ENCODE measurements at regions not wholly inside any gene's neighbourhood (a gene's known extent, or its start where the extent isn't known, plus 50 kb on each side); places are given as distances from the start of the nearest gene placed in this dataset.
"Not testable (repeated sequence)": the region's sequence is repeated elsewhere in the genome, so short reads cannot be mapped to it uniquely, and the experiment has no call there.

GRCh38 chr12:46538976-46539375 lies 166.4 kb upstream of the SLC38A2 start:
- H3K9me3 ChIP-seq, result no peaks in the 10 kb centered on the region
- TF ChIP-seq CTCF (IDR thresholded peaks at IDR 0.05), result no peak
- H3K27ac ChIP-seq, result no peak overlapping the region
- ATAC-seq (ENCODE audit: insufficient number of reproducible peaks, low FRiP score, low read depth) (no peak), DNase-seq (ENCODE audit: low spot score) (no peak)
- H3K27me3 ChIP-seq (replicated peaks; ENCODE audit: insufficient read depth), result no peaks in the 10 kb centered on the region
- no peaks in the 10 kb centered on the region for H3K36me3 ChIP-seq
- peaks cover 0 to 7% of the 10 kb centered on the region in 2 donors for H3K4me1 ChIP-seq (ENCODE audit: control insufficient read depth in 1 of 2, low read depth in 2 of 2)
- no peak overlapping the region for H3K4me3 ChIP-seq

GRCh38 chr12:46537387-46537955 lies 164.9 kb upstream of the SLC38A2 start:
- no peak for TF ChIP-seq CTCF (IDR thresholded peaks at IDR 0.05)
- Histone ChIP-seq H3K4me1 (ENCODE audit: control insufficient read depth in 1 of 2, low read depth in 2 of 2) (peaks cover 0 to 14% of the 10 kb centered on the region in 2 donors), H3K4me3 (no peak overlapping the region)

GRCh38 chr12:46536316-46536715 lies 163.7 kb upstream of the SLC38A2 start:
- H3K4me3 ChIP-seq; H3K36me3 ChIP-seq; ATAC-seq (ENCODE audit: insufficient number of reproducible peaks, low FRiP score, low read depth); H3K27ac ChIP-seq; DNase-seq (ENCODE audit: low spot score); H3K27me3 ChIP-seq (replicated peaks; ENCODE audit: insufficient read depth); H3K9me3 ChIP-seq: not testable (repeated sequence)
- peaks cover 0 to 14% of the 10 kb centered on the region in 2 donors for H3K4me1 ChIP-seq (ENCODE audit: control insufficient read depth in 1 of 2, low read depth in 2 of 2)

More at GRCh38 chr12:46537387-46537955, 164.9 kb upstream of the SLC38A2 start:
- Histone ChIP-seq H3K9me3 (no peaks in the 10 kb centered on the region), H3K36me3 (no peaks in the 10 kb centered on the region), H3K27me3 (replicated peaks; ENCODE audit: insufficient read depth) (no peaks in the 10 kb centered on the region), H3K27ac (no peak overlapping the region)
- ATAC-seq (ENCODE audit: insufficient number of reproducible peaks, low FRiP score, low read depth) (no peak), DNase-seq (ENCODE audit: low spot score) (no peak)

- no peak for DNase-seq (ENCODE audit: low spot score)
- H3K27ac ChIP-seq, result no peak overlapping the region
- no peak overlapping the region for H3K4me3 ChIP-seq
- peaks cover 0 to 14% of the 10 kb centered on the region in 2 donors for H3K4me1 ChIP-seq (ENCODE audit: control insufficient read depth in 1 of 2, low read depth in 2 of 2)
- no peak for ATAC-seq (ENCODE audit: insufficient number of reproducible peaks, low FRiP score, low read depth)
- no peaks in the 10 kb centered on the region for H3K27me3 ChIP-seq (replicated peaks; ENCODE audit: insufficient read depth)
- H3K36me3 ChIP-seq, result no peaks in the 10 kb centered on the region
- no peaks in the 10 kb centered on the region for H3K9me3 ChIP-seq
- TF ChIP-seq CTCF (IDR thresholded peaks at IDR 0.05), result no peak
Observed at GRCh38 chr12:46535907-46536306, 163.3 kb upstream of the SLC38A2 start.

- Histone ChIP-seq H3K9me3 (no peaks in the 10 kb centered on the region), H3K27ac (no peak overlapping the region), H3K4me3 (no peak overlapping the region), H3K4me1 (ENCODE audit: control insufficient read depth in 1 of 2, low read depth in 2 of 2) (peaks cover 0 to 14% of the 10 kb centered on the region in 2 donors), H3K27me3 (replicated peaks; ENCODE audit: insufficient read depth) (no peaks in the 10 kb centered on the region), H3K36me3 (no peaks in the 10 kb centered on the region)
- no peak for TF ChIP-seq CTCF (IDR thresholded peaks at IDR 0.05)
- no peak for DNase-seq (ENCODE audit: low spot score)
- ATAC-seq (ENCODE audit: insufficient number of reproducible peaks, low FRiP score, low read depth), result no peak
Observed at GRCh38 chr12:46535376-46535775, 162.8 kb upstream of the SLC38A2 start.

- DNase-seq (ENCODE audit: low spot score) (no peak), ATAC-seq (ENCODE audit: insufficient number of reproducible peaks, low FRiP score, low read depth) (no peak)
- Histone ChIP-seq H3K27me3 (replicated peaks; ENCODE audit: insufficient read depth) (no peaks in the 10 kb centered on the region), H3K4me1 (ENCODE audit: control insufficient read depth in 1 of 2, low read depth in 2 of 2) (peaks cover 0 to 14% of the 10 kb centered on the region in 2 donors), H3K4me3 (no peak overlapping the region), H3K27ac (no peak overlapping the region), H3K36me3 (no peaks in the 10 kb centered on the region), H3K9me3 (no peaks in the 10 kb centered on the region)
- TF ChIP-seq CTCF (IDR thresholded peaks at IDR 0.05), result no peak
Observed at GRCh38 chr12:46534327-46534840, 161.8 kb upstream of the SLC38A2 start.
